AG09309 (cell line): ENCODE measurements at regions not wholly inside any gene's neighbourhood (a gene's known extent, or its start where the extent isn't known, plus 50 kb on each side); places are given as distances from the start of the nearest gene placed in this dataset.

Experiments
- DNase-seq: peaks from one replicate; pipeline ENCODE4 v3.0.0-alpha.2; 2010; ENCODE audit warnings: low read depth
- H3K4me3 ChIP-seq: 2 replicates; pipeline ENCODE4 v1.5.1; 2011; ENCODE audit warnings: mild to moderate bottlenecking, low read depth, low read length, moderate library complexity; ENCODE audit not compliant: control insufficient read depth
- CTCF ChIP-seq: IDR thresholded peaks from 2 replicates; pipeline ENCODE4 v1.5.1; 2011; ENCODE audit warnings: mild to moderate bottlenecking, low read depth, low read length, inconsistent platforms; ENCODE audit not compliant: insufficient read depth, control insufficient read depth; ENCODE audit errors: missing control alignments

- H3K4me3 ChIP-seq = no peak overlapping the region
- no peak for TF ChIP-seq CTCF
- DNase-seq = no peak
Observed at GRCh38 chr2:167871286-167871685, 376.1 kb downstream of the STK39 start.

GRCh38 chr2:167869200-167869599, 378.2 kb downstream of the STK39 start:
- no peak for TF ChIP-seq CTCF
- DNase-seq = no peak
- H3K4me3 ChIP-seq = no peak overlapping the region

- no peak for TF ChIP-seq CTCF
- DNase-seq = no peak
- H3K4me3 ChIP-seq = no peak overlapping the region
Observed at GRCh38 chr2:167863377-167863776, 384.0 kb downstream of the STK39 start.

GRCh38 chr2:167862782-167863181, 384.6 kb downstream of the STK39 start:
- no peak for TF ChIP-seq CTCF
- no peak overlapping the region for H3K4me3 ChIP-seq
- DNase-seq = no peak

- no peak overlapping the region for H3K4me3 ChIP-seq
- TF ChIP-seq CTCF = no peak
- no peak for DNase-seq
Observed at GRCh38 chr2:167862296-167862695, 385.1 kb downstream of the STK39 start.

- no peak overlapping the region for H3K4me3 ChIP-seq
- no peak for TF ChIP-seq CTCF
- no peak for DNase-seq
Observed at GRCh38 chr2:167861574-167862193, 385.7 kb downstream of the STK39 start.

GRCh38 chr2:167860082-167860481, 387.3 kb downstream of the STK39 start:
- no peak for TF ChIP-seq CTCF
- no peak for DNase-seq
- H3K4me3 ChIP-seq = no peak overlapping the region
